ENCODE measurements at regions not wholly inside any gene's neighbourhood (a gene's known extent, or its start where the extent isn't known, plus 50 kb on each side); places are given as distances from the start of the nearest gene placed in this dataset.

DNA sequence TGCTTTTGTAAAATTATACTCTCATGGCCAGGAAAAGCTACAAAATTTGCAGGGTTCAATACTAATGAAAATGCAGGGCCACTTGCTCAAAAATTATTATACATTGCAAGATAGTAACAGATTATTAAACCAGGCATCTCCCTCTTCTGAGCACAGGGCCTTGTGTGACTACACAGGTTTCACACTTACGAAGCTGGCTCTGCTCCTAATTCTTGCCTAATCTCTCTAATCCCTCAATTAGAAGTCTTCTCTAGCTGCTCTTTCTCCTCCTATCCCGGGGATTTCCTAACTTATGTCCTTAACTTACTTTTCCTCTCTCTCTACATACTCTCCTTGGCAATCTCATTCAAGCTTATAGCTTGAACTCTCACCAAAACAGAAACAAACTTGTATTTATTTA lies 168.3 kb downstream of the AREG start:
- TF ChIP-seq, protein P1, sequence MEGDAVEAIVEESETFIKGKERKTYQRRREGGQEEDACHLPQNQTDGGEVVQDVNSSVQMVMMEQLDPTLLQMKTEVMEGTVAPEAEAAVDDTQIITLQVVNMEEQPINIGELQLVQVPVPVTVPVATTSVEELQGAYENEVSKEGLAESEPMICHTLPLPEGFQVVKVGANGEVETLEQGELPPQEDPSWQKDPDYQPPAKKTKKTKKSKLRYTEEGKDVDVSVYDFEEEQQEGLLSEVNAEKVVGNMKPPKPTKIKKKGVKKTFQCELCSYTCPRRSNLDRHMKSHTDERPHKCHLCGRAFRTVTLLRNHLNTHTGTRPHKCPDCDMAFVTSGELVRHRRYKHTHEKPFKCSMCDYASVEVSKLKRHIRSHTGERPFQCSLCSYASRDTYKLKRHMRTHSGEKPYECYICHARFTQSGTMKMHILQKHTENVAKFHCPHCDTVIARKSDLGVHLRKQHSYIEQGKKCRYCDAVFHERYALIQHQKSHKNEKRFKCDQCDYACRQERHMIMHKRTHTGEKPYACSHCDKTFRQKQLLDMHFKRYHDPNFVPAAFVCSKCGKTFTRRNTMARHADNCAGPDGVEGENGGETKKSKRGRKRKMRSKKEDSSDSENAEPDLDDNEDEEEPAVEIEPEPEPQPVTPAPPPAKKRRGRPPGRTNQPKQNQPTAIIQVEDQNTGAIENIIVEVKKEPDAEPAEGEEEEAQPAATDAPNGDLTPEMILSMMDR (conservative IDR thresholded peaks at IDR 0.05; ENCODE audit: low read length), result no peak
- DNase-seq (ENCODE audit: low read depth), result no peak
- H3K4me3 ChIP-seq (ENCODE audit: low read length), result no peak overlapping the region

DNA sequence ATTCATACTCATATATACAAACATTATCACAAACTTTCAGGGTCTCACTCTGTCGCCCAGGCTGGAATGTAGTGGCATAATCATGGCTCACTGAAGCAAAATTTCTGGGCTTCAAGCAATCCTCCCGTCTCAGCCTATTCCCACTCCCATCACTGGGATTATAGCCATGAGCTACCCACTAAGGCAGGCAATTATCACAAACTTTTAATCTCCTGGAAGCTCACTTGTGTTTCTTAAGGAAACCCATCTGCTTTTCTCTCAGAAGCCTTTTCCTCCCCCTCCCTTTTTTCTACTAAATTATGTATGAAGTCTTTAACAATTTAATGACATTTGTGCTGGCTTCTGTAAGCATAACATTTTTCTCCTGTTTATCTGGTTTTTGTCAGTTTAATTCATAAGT lies 170.5 kb downstream of the AREG start:
- H3K4me3 ChIP-seq (ENCODE audit: low read length), result no peak overlapping the region
- TF ChIP-seq, protein P1 (conservative IDR thresholded peaks at IDR 0.05; ENCODE audit: low read length), result no peak
- DNase-seq (ENCODE audit: low read depth), result no peak

DNA sequence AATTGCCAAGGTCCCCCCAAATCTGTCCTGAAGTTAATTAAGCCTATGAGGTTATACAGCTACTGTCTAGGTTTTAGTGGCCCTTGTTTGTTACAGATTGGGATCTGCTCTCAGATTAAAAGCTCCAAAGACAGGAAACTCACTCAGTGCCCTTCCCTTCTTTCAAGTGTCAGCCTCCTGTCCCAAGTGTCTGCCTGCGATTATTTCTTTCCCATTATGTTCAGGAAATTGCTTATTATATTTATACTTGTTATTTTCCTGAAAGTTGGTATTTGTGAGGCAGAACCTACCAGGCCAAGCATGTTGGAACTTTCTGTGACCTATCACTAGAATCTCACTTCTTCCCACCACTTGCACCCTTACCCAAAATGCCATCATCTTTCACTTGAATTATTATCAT lies 173.2 kb downstream of the AREG start:
- no peak overlapping the region for H3K4me3 ChIP-seq (ENCODE audit: low read length)
- no peak for DNase-seq (ENCODE audit: low read depth)
- TF ChIP-seq, protein P1 (conservative IDR thresholded peaks at IDR 0.05; ENCODE audit: low read length), result no peak

DNA sequence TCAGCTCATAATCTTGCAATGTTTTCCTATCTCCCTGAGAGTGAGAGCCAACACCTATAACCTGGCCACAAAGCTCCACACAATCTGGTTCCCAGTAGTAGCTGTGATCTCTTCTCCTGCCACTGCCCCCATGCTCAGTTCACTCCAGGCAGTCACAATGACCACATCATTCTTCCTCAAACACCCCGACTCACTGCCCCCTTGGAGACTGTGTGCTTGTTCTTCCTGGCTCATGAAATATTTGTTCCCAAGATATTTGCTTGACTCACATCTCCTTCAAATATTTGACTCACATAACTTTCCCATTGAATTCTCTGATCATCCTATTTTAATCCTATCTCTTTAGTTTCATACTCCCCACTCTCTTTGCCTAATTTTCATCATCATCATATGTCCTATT lies 173.7 kb downstream of the AREG start:
- H3K4me3 ChIP-seq (ENCODE audit: low read length), result no peak overlapping the region
- TF ChIP-seq, protein P1 (conservative IDR thresholded peaks at IDR 0.05; ENCODE audit: low read length), result no peak
- no peak for DNase-seq (ENCODE audit: low read depth)

DNA sequence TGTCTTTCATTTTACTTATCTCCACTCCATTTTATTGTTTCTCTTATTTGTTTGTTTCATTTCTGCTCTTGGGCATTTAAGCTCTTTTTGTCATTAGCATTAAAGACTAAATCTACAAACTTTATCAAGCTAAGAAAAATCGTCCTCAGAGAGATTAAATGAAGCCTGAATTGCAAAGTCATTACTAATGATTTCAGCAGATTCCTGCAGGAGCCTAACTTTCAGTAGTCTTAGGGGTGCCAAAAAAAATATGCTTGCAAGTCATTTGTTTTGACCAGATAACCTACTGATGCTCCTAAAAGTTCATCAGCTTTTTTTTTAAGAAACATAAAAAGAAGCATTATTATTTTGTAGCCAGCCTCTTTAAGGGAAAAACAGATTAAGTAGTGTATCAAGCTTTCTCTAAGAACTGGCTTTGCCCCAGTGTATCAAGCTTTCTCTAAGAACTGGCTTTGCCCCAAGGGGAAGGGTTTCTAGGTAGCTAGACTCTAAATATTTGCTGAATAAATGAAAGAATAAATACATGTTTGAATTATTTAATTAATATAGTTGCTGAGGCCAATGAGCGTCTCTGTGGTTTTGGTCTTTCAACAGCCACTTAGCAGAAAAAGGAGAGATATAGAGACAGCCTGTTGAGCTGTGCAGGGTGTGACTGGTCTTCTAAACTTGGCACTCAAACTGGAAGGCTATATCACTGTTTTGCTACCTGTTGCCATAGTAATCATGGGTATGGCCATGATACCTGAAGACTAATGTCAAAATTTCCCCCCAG lies 174.2 kb downstream of the BTC start:
- TF ChIP-seq, protein P1 (conservative IDR thresholded peaks at IDR 0.05; ENCODE audit: low read length), result no peak
- DNase-seq (ENCODE audit: low read depth), result no peak
- no peak overlapping the region for H3K4me3 ChIP-seq (ENCODE audit: low read length)

DNA sequence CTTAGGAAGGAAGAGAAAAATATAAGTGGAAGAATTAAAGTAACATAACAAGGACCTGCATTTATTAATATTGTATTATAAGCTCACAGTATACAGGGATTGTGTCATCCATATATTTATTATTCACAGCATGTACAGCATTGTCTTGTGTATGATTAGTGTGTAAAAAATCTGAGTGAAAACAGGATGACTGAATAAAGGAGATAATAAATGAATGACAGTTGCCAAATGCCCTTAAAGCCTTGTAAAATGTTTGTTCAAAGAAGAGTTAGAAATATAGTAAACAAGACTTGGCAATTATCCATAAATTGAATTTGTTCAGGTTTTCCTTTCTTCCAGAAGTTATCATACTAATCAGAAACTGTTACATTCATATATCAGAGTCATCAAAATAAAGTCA lies 172.7 kb downstream of the BTC start:
- DNase-seq (ENCODE audit: low read depth), result no peak
- TF ChIP-seq, protein P1 (conservative IDR thresholded peaks at IDR 0.05; ENCODE audit: low read length), result no peak
- H3K4me3 ChIP-seq (ENCODE audit: low read length), result no peak overlapping the region

DNA sequence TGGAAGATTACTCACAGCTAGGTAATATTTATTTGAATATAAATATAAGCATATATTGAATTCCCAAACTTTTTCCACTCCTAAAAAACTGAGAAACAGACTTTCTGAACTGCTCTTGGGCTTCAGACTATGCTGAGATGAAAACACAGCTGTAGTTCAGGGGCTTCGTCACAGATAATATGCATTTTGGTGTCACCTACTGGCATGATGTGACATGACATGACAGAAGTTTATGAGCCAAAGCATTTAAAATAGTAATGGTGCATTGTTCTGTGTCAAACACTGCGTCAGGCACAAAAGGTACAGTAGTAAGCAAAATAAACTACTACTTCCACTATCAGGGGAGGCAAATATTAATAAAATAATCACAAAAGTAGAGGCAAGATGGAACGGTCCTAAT lies 171.3 kb downstream of the BTC start:
- TF ChIP-seq, protein P1 (conservative IDR thresholded peaks at IDR 0.05; ENCODE audit: low read length), result peak; percentile 42
- no peak overlapping the region for H3K4me3 ChIP-seq (ENCODE audit: low read length)
- peak; percentile 23 for DNase-seq (ENCODE audit: low read depth)
